Sigmoid colon (tissue), 4 donors: ENCODE measurements at regions not wholly inside any gene's neighbourhood (a gene's known extent, or its start where the extent isn't known, plus 50 kb on each side); places are given as distances from the start of the nearest gene placed in this dataset.

ENCODE experiments used
- EP300 ChIP-seq, 4 donors: sonication (generic); formaldehyde crosslinking; IDR thresholded peaks; one replicate each; pipeline ENCODE4 v1.6.1; 2017; ENCODE audit warnings: antibody characterized with exemption in 4 of 4
- TF ChIP-seq, protein P1 (sequence below), 4 experiments: fragments of 450-650 bp in 3 of 4; fragments of 200-600 bp in 1 of 4; IDR thresholded peaks; one replicate each; pipeline ENCODE4 v1.5.1; 2016 to 2019; ENCODE audit warnings: antibody characterized with exemption in 4 of 4, mild to moderate bottlenecking in 3 of 4, moderate library complexity in 2 of 4

DNA sequence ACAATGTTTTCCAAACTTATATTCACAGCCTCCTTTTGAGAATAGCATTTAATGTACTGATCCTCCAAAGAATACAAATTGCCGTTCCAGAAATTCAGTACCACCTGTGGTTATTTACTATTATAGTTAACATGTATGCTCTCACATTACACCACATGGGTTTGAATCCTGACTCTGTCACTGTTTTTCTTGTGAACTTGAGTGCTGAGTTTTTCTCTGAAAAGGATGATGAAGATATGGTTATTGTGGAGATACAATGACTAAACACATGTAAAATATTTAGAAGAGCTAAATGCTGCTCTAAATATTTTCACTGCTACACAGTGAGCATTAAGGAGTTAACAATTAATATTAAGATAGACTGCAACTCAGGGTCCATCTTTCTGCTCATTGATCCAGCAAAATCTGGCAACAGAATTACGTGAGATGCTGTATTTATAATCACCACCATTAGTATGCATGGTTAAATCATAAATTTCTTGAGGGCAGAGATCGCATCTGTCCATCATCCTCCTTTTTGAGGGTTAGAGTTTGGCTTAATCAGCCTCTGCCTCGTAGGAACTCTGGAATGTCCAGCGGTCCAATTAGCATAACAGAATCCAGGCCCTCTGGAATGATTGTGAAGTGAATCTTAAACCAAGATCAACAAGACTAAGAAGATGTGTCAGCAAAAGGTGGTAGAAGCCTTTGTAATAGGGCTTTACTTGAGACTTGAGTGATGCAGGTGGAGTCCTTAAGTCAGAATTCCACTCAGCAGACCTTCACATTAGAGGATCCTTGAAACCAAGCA lies 152.8 kb downstream of the MACC1 start:
- TF ChIP-seq, protein P1, sequence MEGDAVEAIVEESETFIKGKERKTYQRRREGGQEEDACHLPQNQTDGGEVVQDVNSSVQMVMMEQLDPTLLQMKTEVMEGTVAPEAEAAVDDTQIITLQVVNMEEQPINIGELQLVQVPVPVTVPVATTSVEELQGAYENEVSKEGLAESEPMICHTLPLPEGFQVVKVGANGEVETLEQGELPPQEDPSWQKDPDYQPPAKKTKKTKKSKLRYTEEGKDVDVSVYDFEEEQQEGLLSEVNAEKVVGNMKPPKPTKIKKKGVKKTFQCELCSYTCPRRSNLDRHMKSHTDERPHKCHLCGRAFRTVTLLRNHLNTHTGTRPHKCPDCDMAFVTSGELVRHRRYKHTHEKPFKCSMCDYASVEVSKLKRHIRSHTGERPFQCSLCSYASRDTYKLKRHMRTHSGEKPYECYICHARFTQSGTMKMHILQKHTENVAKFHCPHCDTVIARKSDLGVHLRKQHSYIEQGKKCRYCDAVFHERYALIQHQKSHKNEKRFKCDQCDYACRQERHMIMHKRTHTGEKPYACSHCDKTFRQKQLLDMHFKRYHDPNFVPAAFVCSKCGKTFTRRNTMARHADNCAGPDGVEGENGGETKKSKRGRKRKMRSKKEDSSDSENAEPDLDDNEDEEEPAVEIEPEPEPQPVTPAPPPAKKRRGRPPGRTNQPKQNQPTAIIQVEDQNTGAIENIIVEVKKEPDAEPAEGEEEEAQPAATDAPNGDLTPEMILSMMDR (IDR thresholded peaks at IDR 0.05): no peak
- no peak for TF ChIP-seq EP300 (IDR thresholded peaks at IDR 0.05)
